NB4 (cell line): ENCODE measurements at regions not wholly inside any gene's neighbourhood (a gene's known extent, or its start where the extent isn't known, plus 50 kb on each side); places are given as distances from the start of the nearest gene placed in this dataset.

ENCODE experiments used
- CTCF ChIP-seq: IDR thresholded peaks from one replicate; pipeline ENCODE4 v1.5.1; 2012; ENCODE audit warnings: low read depth, low read length
- MYC ChIP-seq: IDR thresholded peaks from 2 replicates; pipeline ENCODE4 v1.6.1; 2011; ENCODE audit warnings: low read depth, low read length
- POLR2A ChIP-seq: IDR thresholded peaks from 2 replicates; pipeline ENCODE4 v1.6.1; 2011; ENCODE audit warnings: mild to moderate bottlenecking; ENCODE audit not compliant: insufficient read length; ENCODE audit errors: extremely low read depth

GRCh38 chr1:79587229-79587628 lies 580.7 kb upstream of the ADGRL4 start:
- TF ChIP-seq CTCF, result no peak
- no peak for TF ChIP-seq POLR2A
- TF ChIP-seq MYC, result no peak
